OCI-LY3 (cell line): ENCODE measurements at regions not wholly inside any gene's neighbourhood (a gene's known extent, or its start where the extent isn't known, plus 50 kb on each side); places are given as distances from the start of the nearest gene placed in this dataset.

Experiments
- H2AFZ ChIP-seq: fragments of 200-600, 300-600 bp; shearing (Covaris generic); 2 replicates; pipeline ENCODE4 v1.6.0; 2014; ENCODE audit warnings: antibody characterized with exemption, low read depth, low read length
- H3K27ac ChIP-seq: fragments of 200-600, 300-600 bp; sonication (generic); 2 replicates; pipeline ENCODE4 v1.5.1; 2014; ENCODE audit warnings: mild to moderate bottlenecking, low read length, moderate library complexity, mixed read lengths
- H3K27me3 ChIP-seq: fragments of 200-600, 300-600 bp; sonication (generic); 2 replicates; pipeline ENCODE4 v1.6.1; 2014; ENCODE audit warnings: low read depth, low read length, mixed read lengths
- H3K36me3 ChIP-seq: fragments of 200-600, 300-600 bp; sonication (generic); replicated peaks from 2 replicates; pipeline ENCODE3; 2014; ENCODE audit warnings: low read depth, low read length, mixed read lengths
- H3K4me1 ChIP-seq: fragments of 300-600, 200-600 bp; sonication (generic); 2 replicates; pipeline ENCODE4 v1.6.1; 2014; ENCODE audit warnings: low read length, mixed read lengths
- H3K4me2 ChIP-seq: fragments of 200-600, 300-600 bp; sonication (generic); 2 replicates; pipeline ENCODE4 v1.6.1; 2014; ENCODE audit warnings: low read length, mixed read lengths
- H3K4me3 ChIP-seq: fragments of 300-600, 200-600 bp; sonication (generic); 2 replicates; pipeline ENCODE4 v1.5.1; 2014; ENCODE audit warnings: antibody characterized with exemption, mild to moderate bottlenecking, low read length, moderate library complexity
- H3K79me2 ChIP-seq: fragments of 300-600, 200-600 bp; shearing (Covaris generic); 2 replicates; pipeline ENCODE4 v1.6.1; 2014; ENCODE audit warnings: mild to moderate bottlenecking, low read length, mixed read lengths
- H3K9ac ChIP-seq: fragments of 300-600, 200-600 bp; shearing (Covaris generic); 2 replicates; pipeline ENCODE4 v1.6.0; 2014; ENCODE audit warnings: mild to moderate bottlenecking, low read length, moderate library complexity
- H3K9me3 ChIP-seq: fragments of 200-600, 300-600 bp; shearing (Covaris generic); 2 replicates; pipeline ENCODE4 v1.6.1; 2014; ENCODE audit warnings: low read length, mixed read lengths; ENCODE audit not compliant: insufficient read depth
- H4K20me1 ChIP-seq: fragments of 200-600, 300-600 bp; sonication (generic); 2 replicates; pipeline ENCODE4 v1.6.1; 2016; ENCODE audit warnings: low read length, mixed read lengths; ENCODE audit not compliant: insufficient read depth
- CTCF ChIP-seq: fragments of 200-600, 300-600 bp; sonication (generic); IDR thresholded peaks from 2 replicates; pipeline ENCODE4 v1.5.1; 2014; ENCODE audit warnings: antibody characterized with exemption, low read length, low read depth
- EZH2phosphoT487 ChIP-seq: fragments of 200-600 bp; shearing (Covaris generic); IDR thresholded peaks from 2 replicates; pipeline ENCODE4 v1.6.1; 2018; ENCODE audit warnings: antibody characterized with exemption, mixed run types, low read depth

GRCh38 chr6:17006543-17006942 is 95.3 kb upstream of the STMND1 start:
- no peaks in the 10 kb centered on the region; the same call in 1 of the 2 replicates for H3K4me1 ChIP-seq
- TF ChIP-seq CTCF (no peak), EZH2phosphoT487 (no peak)
- H3K27me3 ChIP-seq = peaks cover 8% of the 10 kb centered on the region; the same call in 1 of the 2 replicates
- H3K79me2 ChIP-seq = no peaks in the 10 kb centered on the region
- no peak overlapping the region for H3K4me3 ChIP-seq
- no peaks in the 10 kb centered on the region for H3K9me3 ChIP-seq
- no peak overlapping the region for H3K27ac ChIP-seq
- H4K20me1 ChIP-seq = no peaks in the 10 kb centered on the region
- H3K36me3 ChIP-seq = no peaks in the 10 kb centered on the region
- H2AFZ ChIP-seq = no peak overlapping the region
- H3K4me2 ChIP-seq = no peak overlapping the region
- H3K9ac ChIP-seq = no peak overlapping the region

GRCh38 chr6:17004269-17004668 is 97.6 kb upstream of the STMND1 start:
- H3K4me1 ChIP-seq = no peaks in the 10 kb centered on the region; the same call in 1 of the 2 replicates
- no peak overlapping the region for H3K4me3 ChIP-seq
- H3K36me3 ChIP-seq = no peaks in the 10 kb centered on the region
- TF ChIP-seq EZH2phosphoT487 = no peak
- TF ChIP-seq CTCF = no peak
- H3K9ac ChIP-seq = no peak overlapping the region
- H3K79me2 ChIP-seq = no peaks in the 10 kb centered on the region
- 0 out of 2 replicates have a peak, but pooled peaks cover 8% of the 10 kb centered on the region for H3K27me3 ChIP-seq
- H3K27ac ChIP-seq = no peak overlapping the region
- no peaks in the 10 kb centered on the region for H4K20me1 ChIP-seq
- H3K9me3 ChIP-seq = no peaks in the 10 kb centered on the region
- H2AFZ ChIP-seq = no peak overlapping the region
- H3K4me2 ChIP-seq = no peak overlapping the region

- Histone ChIP-seq H3K9me3 (no peaks in the 10 kb centered on the region), H3K4me3 (no peak overlapping the region), H3K36me3 (no peaks in the 10 kb centered on the region), H3K79me2 (no peaks in the 10 kb centered on the region), H4K20me1 (no peaks in the 10 kb centered on the region), H3K9ac (no peak overlapping the region), H2AFZ (no peak overlapping the region), H3K4me2 (no peak overlapping the region), H3K4me1 (no peaks in the 10 kb centered on the region), H3K27ac (no peak overlapping the region), H3K27me3 (0 out of 2 replicates have a peak, but pooled peaks cover 8% of the 10 kb centered on the region)
- TF ChIP-seq CTCF (no peak), EZH2phosphoT487 (no peak)
These were observed 99.7 kb upstream of the STMND1 start for GRCh38 chr6:17002123-17002522.

- no peak overlapping the region for H3K4me3 ChIP-seq
- TF ChIP-seq CTCF (no peak), EZH2phosphoT487 (no peak)
These were observed 100.7 kb upstream of the STMND1 start for GRCh38 chr6:17001188-17001587.

More at GRCh38 chr6:17001188-17001587, 100.7 kb upstream of the STMND1 start:
- H3K4me2 ChIP-seq = no peak overlapping the region
- H2AFZ ChIP-seq = no peak overlapping the region
- H3K9ac ChIP-seq = no peak overlapping the region
- 0 out of 2 replicates have a peak, but pooled peaks cover 8% of the 10 kb centered on the region for H3K27me3 ChIP-seq
- no peaks in the 10 kb centered on the region for H3K79me2 ChIP-seq
- no peaks in the 10 kb centered on the region for H3K36me3 ChIP-seq
- H3K27ac ChIP-seq = no peak overlapping the region
- H4K20me1 ChIP-seq = no peaks in the 10 kb centered on the region
- no peaks in the 10 kb centered on the region for H3K9me3 ChIP-seq
- H3K4me1 ChIP-seq = no peaks in the 10 kb centered on the region
